Panc1 (cell line): ENCODE measurements at regions not wholly inside any gene's neighbourhood (a gene's known extent, or its start where the extent isn't known, plus 50 kb on each side); places are given as distances from the start of the nearest gene placed in this dataset.

Source experiments
- POLR2AphosphoS5 ChIP-seq: IDR thresholded peaks from 2 replicates; pipeline ENCODE4 v1.6.1; 2012; ENCODE audit warnings: mild to moderate bottlenecking, low read depth, low read length, moderate library complexity
- SIN3A ChIP-seq: IDR thresholded peaks from 2 replicates; pipeline ENCODE4 v1.6.1; 2012; ENCODE audit warnings: low read depth, mild to moderate bottlenecking, low read length, moderate library complexity, borderline replicate concordance; ENCODE audit not compliant: insufficient read depth
- TCF7L2 ChIP-seq: IDR thresholded peaks from 2 replicates; pipeline ENCODE4 v1.6.1; 2011; ENCODE audit warnings: mild to moderate bottlenecking, low read depth, low read length, inconsistent platforms
- TF ChIP-seq, protein P1 (sequence below): fragments of 450-650 bp; IDR thresholded peaks from 2 replicates; pipeline ENCODE4 v1.5.1; 2017; ENCODE audit warnings: mild to moderate bottlenecking
- TF ChIP-seq, protein P2 (sequence below), 2 experiments: IDR thresholded peaks; 2 replicates each; pipeline ENCODE4 v1.6.1; 2011 to 2012; ENCODE audit warnings: low read depth in 2 of 2, control low read depth in 1 of 2, low read length in 1 of 2, mild to moderate bottlenecking in 1 of 2, moderate library complexity in 1 of 2; ENCODE audit not compliant: insufficient read depth in 1 of 2

DNA sequence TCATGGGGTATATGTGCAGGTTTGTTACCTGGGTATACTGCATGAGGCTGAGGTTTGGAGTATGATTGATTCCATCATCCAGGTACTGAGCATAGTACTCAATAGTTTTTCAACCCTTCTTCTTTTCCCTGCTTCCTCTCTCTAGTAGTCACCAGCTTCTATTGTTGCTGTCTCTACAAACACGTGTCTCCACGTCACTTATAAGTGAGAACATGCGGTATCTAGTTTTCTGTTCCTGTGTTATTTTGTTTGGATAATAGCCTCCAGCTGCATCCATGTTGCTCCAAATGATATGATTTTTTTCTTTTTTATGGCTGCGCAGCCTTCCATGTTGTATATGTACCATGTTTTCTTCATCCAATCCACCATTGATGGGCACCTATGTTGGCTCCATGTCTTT lies 214.8 kb upstream of the TFPI start:
- no peak for TF ChIP-seq POLR2AphosphoS5
- TF ChIP-seq, protein P1, sequence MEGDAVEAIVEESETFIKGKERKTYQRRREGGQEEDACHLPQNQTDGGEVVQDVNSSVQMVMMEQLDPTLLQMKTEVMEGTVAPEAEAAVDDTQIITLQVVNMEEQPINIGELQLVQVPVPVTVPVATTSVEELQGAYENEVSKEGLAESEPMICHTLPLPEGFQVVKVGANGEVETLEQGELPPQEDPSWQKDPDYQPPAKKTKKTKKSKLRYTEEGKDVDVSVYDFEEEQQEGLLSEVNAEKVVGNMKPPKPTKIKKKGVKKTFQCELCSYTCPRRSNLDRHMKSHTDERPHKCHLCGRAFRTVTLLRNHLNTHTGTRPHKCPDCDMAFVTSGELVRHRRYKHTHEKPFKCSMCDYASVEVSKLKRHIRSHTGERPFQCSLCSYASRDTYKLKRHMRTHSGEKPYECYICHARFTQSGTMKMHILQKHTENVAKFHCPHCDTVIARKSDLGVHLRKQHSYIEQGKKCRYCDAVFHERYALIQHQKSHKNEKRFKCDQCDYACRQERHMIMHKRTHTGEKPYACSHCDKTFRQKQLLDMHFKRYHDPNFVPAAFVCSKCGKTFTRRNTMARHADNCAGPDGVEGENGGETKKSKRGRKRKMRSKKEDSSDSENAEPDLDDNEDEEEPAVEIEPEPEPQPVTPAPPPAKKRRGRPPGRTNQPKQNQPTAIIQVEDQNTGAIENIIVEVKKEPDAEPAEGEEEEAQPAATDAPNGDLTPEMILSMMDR = no peak
- no peak for TF ChIP-seq SIN3A
- TF ChIP-seq, protein P2, sequence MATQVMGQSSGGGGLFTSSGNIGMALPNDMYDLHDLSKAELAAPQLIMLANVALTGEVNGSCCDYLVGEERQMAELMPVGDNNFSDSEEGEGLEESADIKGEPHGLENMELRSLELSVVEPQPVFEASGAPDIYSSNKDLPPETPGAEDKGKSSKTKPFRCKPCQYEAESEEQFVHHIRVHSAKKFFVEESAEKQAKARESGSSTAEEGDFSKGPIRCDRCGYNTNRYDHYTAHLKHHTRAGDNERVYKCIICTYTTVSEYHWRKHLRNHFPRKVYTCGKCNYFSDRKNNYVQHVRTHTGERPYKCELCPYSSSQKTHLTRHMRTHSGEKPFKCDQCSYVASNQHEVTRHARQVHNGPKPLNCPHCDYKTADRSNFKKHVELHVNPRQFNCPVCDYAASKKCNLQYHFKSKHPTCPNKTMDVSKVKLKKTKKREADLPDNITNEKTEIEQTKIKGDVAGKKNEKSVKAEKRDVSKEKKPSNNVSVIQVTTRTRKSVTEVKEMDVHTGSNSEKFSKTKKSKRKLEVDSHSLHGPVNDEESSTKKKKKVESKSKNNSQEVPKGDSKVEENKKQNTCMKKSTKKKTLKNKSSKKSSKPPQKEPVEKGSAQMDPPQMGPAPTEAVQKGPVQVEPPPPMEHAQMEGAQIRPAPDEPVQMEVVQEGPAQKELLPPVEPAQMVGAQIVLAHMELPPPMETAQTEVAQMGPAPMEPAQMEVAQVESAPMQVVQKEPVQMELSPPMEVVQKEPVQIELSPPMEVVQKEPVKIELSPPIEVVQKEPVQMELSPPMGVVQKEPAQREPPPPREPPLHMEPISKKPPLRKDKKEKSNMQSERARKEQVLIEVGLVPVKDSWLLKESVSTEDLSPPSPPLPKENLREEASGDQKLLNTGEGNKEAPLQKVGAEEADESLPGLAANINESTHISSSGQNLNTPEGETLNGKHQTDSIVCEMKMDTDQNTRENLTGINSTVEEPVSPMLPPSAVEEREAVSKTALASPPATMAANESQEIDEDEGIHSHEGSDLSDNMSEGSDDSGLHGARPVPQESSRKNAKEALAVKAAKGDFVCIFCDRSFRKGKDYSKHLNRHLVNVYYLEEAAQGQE (IDR thresholded peaks at IDR 0.05; ENCODE audit: insufficient read depth in 1 of 2, low read depth in 2 of 2, low read length in 1 of 2) = no peak
- no peak for TF ChIP-seq TCF7L2
